Bone marrow (tissue), 2 donors: ENCODE measurements at regions not wholly inside any gene's neighbourhood (a gene's known extent, or its start where the extent isn't known, plus 50 kb on each side); places are given as distances from the start of the nearest gene placed in this dataset.

ENCODE experiments used
- DNase-seq, 2 donors: peaks; one replicate each; lab custom pipeline; 2025; lab: John Stamatoyannopoulos, UW

DNA sequence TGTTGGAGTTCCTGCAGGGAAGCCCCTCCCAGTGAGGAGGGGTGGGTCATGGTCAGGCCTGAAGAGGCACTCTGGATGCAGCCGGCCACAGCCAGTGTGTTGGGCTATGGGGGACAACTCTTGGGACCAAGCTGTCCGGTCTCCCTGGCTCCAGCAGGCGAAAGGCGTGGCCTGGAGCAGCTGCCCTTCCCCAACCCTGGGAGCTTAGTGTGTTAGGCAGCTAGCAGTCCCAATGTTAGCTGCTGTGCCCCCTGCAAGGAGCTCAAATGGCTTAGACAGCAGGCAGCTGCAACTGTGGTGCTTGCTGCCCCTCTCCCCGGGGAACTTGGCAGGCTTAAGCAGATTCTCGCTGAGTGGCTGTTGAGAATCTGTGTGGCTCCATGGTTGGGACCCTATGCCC, 67.5 kb upstream of the ACTBL2 start:
- no peak for DNase-seq

GRCh38 chr5:57549566-57549965, 67.0 kb upstream of the ACTBL2 start:
- DNase-seq: no peak

GRCh38 chr5:57540823-57541222, 58.2 kb upstream of the ACTBL2 start:
- DNase-seq: no peak

DNA sequence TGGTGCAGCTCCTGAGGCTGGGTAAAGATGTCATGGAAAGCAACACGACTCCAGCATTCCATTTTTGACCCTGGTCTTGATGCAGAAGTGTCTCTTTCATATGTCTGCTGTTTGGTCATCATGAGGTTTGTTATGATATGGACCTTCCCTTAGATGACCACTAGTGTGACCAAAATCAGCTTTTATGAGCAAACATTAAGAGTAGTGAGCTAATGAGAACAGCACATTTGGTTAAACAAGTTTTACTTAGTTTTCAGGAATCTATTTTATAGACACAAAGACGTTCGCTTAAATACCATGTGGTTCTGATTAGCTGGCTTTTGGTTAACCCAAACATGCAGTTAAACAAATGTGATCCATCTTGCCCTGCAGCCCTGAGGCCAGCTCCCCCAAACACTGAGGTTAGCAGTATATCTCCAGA, 56.7 kb upstream of the ACTBL2 start:
- no peak for DNase-seq

GRCh38 chr5:57538341-57538955, 55.8 kb upstream of the ACTBL2 start:
- no peak for DNase-seq

- no peak for DNase-seq
Observed at GRCh38 chr5:57537811-57538210, 55.2 kb upstream of the ACTBL2 start.

DNA sequence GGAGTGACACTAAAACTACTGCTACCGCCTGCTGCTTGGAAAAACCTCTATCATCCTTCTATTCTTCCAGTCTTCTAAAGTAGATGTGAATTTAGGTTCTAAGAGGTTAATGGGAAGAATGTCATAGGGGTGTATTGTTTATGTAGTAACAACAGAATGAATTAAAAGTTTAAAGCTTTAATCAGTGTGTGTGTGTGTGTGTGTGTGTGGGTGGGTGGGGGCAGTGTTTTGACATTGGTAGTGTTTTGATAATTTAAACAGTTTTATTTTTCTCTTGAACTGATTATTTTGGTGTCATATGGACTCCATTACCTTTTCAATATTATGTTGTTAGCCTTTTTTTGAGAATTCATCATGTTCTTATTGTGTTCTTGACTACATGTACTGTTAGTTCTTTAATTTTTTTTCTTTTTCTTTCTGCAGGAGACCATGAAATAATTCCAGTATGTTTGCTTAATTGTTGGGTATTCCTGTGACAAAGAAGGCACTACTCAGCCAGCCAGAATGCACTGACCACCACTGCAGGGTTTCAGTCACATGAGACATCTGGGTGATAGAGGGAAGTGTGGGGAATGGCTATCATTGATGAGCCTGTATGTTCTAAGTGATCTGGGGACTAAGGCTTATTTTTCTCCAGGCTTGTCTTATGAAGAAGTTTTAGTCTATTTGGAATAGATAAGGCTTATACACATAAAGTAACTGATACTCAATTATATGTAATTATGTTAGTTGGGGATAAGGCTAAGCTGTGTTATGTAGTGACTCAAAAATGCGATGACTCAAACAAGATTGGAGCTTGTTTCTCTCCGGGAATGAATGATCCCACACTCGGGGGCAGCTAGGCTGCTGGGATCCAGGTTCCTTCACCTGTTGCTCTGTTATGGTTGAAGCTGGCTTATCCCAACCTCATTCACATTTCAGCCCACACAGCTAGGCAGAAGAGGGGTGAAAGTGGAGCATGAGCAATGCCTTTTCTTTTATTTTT, 50.2 kb upstream of the ACTBL2 start:
- no peak for DNase-seq
